DMS153 treated with DMSO at 0.1 percent for 48 hours (cell line): ENCODE measurements at regions not wholly inside any gene's neighbourhood (a gene's known extent, or its start where the extent isn't known, plus 50 kb on each side); places are given as distances from the start of the nearest gene placed in this dataset.

Experiments used
- DNase-seq: peaks from one replicate; lab custom pipeline; 2025; ENCODE audit not compliant: unreplicated experiment; lab: John Stamatoyannopoulos, UW

DNA sequence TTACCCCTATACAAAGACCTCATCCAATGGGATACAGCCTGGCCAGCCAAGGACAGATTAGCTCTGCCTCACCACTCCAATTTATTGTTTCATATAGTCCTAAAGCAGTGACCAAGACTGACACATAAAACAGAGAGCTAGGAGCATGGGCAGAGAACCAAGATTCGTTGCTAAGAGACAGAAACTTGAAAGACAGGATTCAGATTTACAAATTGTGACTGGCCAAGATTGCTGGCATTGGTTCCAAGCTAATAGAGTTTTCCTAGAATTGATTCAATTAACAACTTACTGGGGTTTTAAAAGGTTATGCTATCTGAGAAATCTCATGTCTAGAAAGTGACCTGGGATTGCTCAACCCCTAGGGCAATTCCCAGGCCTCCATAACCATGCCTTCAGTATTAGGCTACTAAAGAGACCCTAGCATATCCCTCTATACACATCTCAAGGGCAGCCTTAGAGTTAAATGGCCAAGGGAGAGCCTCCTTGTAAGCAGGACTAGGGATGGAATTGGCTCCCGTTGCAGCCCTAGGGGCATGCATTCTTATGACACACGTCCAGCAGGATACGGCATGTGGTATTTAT, 75.6 kb downstream of the ICOS start:
- peak; percentile 33 for DNase-seq

DNA sequence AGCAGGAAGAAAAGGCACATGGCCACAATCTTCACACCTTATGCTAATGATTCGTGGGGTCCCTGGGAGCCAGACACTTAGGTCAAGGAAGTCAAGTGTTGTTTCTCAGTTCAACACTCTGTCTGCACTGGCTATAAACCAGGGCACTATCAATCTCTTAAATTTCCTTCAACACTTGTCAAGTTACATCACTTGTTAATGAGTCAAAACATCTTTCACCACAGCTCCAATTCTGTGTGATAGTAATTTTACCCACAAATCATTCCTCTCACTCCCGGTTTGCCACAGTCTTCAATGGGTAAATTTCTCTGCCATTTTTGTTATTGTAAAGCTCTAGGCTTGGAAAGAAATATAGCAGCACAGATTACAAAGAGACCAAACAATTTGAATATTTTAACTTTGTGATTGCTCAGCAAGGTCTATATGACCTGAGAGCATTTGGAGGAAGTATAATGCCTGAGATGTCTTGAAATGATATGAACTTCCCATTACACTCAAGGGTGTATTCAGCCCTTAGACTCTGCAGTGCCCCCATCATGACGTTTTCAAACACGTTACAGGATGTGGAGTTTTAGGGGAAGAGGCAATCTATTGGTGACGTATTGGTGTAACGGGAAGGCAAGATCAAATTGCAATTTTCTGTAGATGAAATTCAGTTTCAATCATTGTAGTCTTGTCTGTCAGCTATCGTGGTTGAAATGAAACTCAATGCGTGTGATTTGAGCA, 78.7 kb downstream of the ICOS start:
- DNase-seq: no peak

DNA sequence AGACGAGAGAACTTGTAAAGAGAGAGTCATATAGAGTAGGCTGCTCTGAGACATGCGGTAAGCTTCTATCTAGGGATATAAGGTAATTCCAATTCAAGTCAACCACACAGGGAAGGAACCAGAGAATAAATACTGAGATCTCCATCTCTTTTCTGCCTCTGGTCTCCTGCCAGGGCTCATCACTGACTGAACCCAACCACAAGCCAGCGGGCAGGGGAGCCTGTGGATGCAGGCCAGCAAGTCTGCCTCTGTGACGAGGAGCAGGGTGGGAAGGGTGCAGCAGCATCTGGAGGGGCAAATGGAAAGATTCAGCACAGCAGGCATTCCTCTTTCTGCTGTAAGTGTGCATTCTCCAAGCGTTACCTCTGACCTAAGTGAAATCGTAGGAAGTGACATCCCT, 82.2 kb downstream of the ICOS start:
- DNase-seq: no peak

DNA sequence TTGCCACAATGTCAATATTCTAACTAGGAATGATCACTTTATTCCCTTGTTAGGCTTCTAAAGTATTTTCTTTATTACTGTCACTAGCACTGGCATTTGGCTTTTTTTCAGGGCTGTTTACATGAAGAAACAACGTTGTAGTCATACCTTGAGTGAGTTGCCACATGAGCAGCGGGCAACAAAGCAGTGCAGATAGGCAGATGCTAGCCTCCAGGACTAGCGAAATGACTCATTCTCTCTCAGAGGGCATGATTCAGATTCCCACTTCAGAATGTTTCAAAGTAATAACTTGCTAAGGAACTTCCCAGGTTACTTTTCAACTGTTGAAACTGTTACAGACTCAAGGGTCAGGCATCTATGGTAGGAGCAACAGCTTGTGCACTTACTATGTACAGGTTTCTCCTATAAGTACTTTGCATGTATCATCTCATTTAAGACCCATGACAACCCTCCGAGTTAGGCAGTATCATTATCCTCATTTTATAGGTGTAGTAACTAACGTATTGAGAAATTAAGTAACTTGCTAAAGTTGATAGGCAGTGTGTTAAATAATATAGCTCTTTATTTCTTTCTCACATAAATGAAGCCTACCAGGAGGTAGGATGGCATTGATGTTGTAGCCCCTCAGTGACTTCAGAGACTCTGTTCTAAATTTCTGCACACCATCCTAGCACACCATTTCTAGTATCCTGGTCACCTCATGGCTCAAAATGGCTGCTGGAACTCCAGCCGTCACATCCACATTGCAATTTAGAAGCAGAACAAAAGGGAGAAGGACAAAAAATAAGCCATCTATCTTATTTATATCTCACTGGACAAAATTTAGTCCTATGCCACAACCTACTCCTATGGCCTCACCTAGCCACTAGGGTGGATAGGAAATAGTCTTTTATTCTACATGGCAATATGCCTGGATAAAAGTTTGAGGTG, 83.3 kb downstream of the ICOS start:
- no peak for DNase-seq

- no peak for DNase-seq
These were observed 84.9 kb downstream of the ICOS start for GRCh38 chr2:204021290-204022081.

GRCh38 chr2:204022550-204022949, 86.0 kb downstream of the ICOS start:
- DNase-seq: no peak

DNA sequence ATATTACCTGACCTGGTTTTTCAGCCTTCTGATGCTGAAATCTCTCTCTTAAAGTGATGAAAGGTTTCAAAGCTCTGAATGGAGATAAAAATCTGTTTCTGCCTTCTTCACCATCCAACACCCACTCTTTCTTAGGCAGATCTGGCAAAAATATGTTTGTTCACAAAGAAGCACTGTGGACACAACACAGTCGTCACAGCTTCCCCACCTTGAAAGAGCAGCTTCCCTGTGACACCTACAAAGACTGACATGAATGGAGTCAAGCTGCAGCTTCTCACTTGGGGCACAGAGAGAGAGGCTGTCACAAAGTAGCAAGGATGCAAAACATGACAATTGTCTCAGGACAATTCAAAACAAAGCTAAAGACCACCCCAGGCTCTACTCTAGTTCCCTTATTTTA, 86.5 kb downstream of the ICOS start:
- no peak for DNase-seq

GRCh38 chr2:204024503-204024902, 87.9 kb downstream of the ICOS start:
- DNase-seq: peak; percentile 36

GRCh38 chr2:204024906-204025475, 88.4 kb downstream of the ICOS start:
- DNase-seq: no peak

- no peak for DNase-seq
These were observed 89.7 kb downstream of the ICOS start for GRCh38 chr2:204026294-204026693.

GRCh38 chr2:204027091-204027490, 90.5 kb downstream of the ICOS start:
- DNase-seq: peak; percentile 8

DNA sequence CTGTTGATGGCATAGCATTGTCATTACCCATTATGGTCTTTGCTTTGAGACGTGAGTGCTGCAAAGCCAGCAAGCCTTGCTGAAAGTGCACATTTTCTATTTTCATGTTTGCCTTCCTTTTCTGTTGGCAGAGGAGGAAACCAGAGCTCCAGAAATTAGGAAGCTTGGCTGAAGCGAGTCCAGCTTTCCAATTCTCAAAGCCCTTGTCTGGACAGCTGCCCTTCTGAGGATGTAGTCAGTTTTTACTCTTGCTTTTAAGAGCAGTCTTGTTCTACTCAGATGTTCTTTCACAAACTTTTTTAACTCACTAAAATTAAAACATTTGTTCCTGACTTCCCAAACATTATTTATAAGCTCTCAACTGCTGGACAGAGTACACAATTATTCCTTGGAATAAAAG, 93.8 kb downstream of the ICOS start:
- DNase-seq: no peak

DNA sequence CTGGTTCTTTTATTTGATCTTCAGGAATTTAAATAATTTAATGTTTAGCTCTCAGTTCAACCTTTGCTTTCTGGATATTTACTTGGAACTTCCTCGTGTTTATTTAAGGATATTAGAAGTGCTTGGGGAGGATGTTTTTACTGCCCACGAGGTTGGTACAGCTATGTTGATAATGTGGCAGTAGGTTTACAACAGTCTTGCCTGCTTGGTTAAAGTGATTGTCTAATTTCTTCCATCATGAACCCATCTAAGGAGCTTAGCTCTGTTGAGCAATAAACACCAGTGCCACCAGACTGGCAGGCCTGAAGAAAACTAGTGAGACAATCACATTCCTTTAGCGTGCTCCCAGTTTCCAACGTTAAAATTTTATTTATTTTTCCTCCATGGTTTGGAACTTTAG, 94.5 kb downstream of the ICOS start:
- DNase-seq: no peak

- DNase-seq: no peak
These were observed 95.7 kb downstream of the ICOS start for GRCh38 chr2:204032301-204032700.

DNA sequence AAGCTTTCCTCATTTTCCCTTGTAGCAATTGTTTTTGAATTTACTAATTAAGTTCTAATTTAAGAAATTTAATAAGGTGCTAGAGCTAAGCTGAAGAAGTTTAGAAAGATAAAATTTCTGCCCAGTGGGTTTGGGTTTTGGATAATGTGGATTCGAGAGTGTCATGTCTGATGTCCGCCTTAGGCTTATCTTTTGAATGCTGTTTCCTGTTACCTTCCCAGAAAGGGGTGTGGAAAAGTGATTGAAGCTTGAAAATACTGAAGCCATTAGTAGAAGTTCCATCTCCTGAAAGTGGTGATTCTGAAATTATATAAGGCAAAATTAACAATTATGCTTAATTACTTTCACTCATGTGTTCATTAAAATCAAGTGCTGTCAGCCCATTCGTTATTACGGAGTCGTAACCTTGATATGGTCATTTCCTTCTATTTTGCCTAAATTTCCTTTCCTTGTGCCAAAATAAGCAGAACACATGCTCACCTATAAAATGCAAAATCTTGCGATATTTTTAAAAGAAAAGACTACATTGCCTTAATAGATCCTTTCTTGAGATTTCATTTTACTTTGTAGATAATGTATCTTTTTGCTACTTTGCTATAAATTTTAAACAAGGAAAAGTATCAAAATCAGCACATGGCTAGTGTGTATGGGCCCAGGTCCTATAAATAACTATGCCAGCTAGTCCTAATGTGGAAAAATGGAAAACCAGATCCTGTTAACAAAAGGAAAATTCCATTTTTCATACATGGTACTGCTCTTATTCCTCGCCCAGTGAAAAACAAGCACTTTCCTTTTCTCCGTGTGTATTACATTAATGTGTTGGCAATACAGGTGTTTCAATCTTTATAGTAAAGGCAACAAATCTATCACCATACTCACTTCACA, 97.3 kb downstream of the ICOS start:
- DNase-seq: no peak

GRCh38 chr2:204036706-204037105, 100.1 kb downstream of the ICOS start:
- no peak for DNase-seq

DNA sequence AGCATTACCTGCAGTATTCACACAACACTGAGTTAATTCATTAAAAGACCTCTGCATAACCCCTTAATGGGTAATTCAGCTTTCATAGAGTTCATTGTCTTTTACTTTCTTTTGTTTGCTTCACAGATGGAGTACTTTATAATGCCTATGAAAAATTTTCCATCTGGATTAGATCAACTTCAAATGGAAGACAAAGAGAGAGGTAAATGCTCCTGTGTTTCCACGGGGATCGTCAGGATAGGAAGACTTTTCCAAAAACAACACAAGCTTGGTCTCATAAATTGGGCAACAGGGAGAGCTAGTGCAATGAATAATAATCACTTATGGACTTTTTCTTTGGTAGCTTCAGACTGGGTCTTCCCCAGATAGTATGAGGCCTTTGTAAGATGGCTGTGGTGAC, 100.7 kb downstream of the ICOS start:
- no peak for DNase-seq

- DNase-seq: no peak
These were observed 102.8 kb downstream of the ICOS start for GRCh38 chr2:204039298-204039838.

DNA sequence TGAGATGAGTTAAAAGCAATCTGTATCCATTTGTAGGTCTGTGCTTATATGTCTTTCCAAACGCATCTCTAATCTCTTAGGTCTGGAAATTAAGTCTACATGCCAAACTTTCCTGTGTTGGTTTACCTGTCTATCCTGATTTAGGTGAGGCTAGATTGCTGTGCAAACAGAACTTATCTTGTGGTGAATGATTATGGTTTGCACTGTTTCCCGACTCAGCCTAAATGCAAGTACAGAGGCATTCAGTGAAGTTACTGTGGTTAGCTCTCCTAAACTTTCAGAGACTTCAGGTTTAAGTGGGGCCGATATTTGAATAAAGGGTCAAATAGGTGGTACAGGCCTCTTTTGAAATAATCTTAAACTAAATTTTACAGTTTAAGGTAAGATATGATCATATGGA, 103.5 kb downstream of the ICOS start:
- DNase-seq: no peak

- no peak for DNase-seq
These were observed 105.8 kb downstream of the ICOS start for GRCh38 chr2:204042401-204042800.
